ENCODE measurements at regions not wholly inside any gene's neighbourhood (a gene's known extent, or its start where the extent isn't known, plus 50 kb on each side); places are given as distances from the start of the nearest gene placed in this dataset.

- DNase-seq (ENCODE audit: extremely low read depth, low read depth, low spot score): no peak
These were observed 64.7 kb upstream of the CHD1 start for GRCh38 chr5:98993512-98993911.

- no peak for DNase-seq (ENCODE audit: extremely low read depth, low read depth, low spot score)
These were observed 63.7 kb upstream of the CHD1 start for GRCh38 chr5:98992552-98992951.

DNA sequence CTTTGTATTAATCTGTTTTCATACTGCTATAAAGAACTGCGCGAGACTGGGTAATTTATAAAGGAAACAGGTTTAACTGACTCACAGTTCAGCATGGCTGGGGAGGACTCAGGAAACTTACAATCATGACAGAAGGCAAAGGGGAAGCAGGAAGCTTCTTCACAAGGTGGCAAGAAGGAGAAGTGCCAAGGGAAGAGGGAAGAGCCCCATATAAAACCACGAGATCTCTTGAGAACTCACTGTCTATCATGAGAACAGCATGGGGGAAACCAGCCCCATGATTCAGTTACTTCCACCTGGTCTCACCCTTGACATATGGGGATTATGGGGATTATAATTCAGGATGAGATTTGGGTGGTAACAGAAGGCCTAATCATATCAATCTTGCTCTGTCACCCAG is 60.9 kb upstream of the CHD1 start:
- no peak for DNase-seq (ENCODE audit: extremely low read depth, low read depth, low spot score)

GRCh38 chr5:98986587-98986986 is 57.8 kb upstream of the CHD1 start:
- DNase-seq (ENCODE audit: extremely low read depth, low read depth, low spot score): no peak

DNA sequence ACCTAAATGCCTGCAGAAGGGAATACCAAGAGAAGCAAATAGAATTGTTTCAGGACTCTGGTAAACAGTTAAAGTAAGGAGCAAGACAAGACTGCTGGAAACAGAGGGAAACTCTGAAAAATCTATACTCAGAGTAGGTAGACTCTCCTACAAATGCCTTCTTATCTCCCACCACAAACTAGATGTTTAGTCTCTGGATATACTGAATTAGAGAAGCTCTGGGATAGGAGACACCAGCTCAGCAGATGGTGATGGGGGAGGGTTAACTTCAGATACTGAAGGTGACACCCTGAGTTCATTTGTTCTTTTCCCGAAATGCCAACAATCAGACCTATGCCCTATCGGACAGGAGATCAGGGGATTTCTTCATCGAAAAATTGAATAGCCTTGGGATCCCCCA is 54.1 kb upstream of the CHD1 start:
- DNase-seq (ENCODE audit: extremely low read depth, low read depth, low spot score): no peak
